ENCODE measurements at regions not wholly inside any gene's neighbourhood (a gene's known extent, or its start where the extent isn't known, plus 50 kb on each side); places are given as distances from the start of the nearest gene placed in this dataset.
"Not testable (repeated sequence)": the region's sequence is repeated elsewhere in the genome, so short reads cannot be mapped to it uniquely, and the experiment has no call there.

- in situ Hi-C loops (cut with MboI; ENCODE audit: low sequenced_read_pairs) = no loop called here
Measured at GRCh38 chr11:97487387-97487786, 1097.6 kb downstream of the JRKL start.

DNA sequence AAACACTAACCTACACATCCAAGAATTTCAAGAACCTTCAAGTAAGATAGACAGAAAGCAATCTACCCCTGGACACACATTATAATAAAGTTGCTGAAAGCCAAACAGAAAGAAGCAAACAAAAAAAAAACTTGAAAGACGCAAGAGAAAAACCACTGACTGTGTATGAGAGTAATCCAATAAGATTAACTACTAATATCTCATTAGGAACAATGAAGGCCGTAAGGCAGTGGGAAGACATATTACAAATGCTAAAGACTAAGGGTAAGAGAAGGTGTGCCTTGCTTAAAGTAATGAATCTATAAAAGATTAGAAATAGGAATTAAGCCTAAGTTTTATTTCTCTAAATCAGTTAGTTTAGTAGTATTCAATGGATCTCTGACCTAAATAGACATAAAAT is 1109.1 kb downstream of the JRKL start:
- in situ Hi-C loops (cut with MboI; ENCODE audit: low sequenced_read_pairs) = no loop called here

DNA sequence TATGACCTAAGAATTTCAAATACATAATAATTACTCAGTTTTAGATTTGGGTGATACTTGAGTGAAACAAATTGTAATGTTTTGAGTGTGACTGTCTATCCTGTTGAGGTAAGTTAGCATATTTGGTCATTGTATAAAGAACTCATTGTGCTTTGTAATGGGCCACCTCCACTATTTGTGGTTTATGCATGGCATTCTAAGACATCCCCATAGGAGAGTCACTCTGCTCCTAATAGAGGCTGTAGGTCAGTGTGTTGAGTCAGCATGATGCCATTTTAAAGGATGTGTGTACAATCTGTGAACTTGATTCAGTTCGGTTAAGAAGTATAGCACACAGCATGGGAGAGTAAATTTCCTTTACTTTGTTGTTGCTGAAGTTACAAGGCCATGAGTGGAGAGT is 1112.4 kb downstream of the JRKL start:
- in situ Hi-C loops (cut with MboI; ENCODE audit: low sequenced_read_pairs) = no loop called here

DNA sequence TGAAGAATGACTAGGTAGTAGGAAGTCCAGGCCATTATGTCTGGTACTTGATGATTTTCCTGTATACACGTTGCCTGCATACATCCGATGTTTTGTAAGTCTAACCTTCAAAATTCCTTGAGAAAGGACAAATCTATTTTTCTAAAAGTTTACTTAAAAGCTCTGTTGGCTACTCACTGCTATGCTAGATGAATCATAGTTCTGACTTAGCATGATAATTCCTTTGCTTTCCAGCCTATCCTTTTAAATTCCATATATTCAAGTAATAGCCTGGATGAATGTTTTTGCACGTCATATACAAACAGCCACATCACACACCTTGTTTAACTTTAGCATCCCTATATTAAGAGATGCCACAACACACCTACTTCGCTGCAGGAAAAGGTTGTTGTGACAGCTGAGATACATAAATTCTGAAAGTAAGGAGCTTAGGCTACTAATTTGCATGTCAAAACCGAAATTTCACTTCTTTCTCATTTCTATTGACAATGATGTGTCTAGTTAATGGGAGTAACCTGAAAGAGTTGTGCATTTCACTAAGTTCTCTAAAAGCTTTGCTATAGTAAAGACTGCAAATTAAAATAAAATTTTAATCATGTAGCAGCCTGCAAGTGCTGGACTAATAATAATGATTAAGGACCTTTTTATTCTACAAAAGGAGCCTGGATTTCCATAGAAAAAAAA is 1116.4 kb downstream of the JRKL start:
- in situ Hi-C loops (cut with MboI; ENCODE audit: low sequenced_read_pairs) = no loop called here

DNA sequence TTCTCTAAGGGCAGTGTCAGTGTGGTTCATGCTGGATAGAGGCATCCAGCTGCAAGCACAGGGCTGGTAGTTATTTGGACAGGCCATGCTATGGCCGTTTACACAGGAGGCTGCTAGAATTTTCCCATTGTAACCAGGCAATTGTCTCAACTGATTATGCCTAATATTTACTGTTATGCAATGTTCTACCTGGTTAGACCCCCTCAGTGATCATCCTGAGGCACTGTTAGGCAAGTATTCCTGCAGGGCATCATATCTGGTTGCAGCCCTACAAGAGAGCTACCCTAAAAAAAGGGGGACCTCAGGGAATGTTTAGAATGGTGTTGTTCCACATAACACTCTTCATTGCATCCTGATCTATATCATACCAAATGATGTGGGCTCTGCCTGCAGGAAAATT is 1124.6 kb downstream of the JRKL start:
- in situ Hi-C loops (cut with MboI; ENCODE audit: low sequenced_read_pairs) = no loop called here

DNA sequence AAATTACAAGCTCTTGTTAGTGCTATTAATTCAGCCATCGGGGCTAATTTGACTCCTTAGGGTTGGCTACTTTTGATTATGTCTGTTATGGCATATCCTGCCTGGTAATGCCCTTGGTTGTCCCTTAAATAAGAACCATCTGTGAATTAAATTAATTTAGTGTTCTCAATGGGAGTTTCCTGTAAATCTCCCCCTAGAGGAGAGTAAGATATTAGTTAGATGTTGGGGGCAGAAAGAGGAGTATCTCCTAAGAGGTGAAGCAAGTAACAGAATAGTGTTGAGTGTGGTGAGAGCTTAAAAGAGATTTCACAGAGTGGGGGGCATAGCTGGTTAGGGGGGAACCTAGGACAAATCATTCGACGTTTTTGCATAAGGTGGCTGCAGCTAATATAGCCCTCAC is 1126.9 kb downstream of the JRKL start:
- in situ Hi-C loops (cut with MboI; ENCODE audit: low sequenced_read_pairs) = no loop called here

DNA sequence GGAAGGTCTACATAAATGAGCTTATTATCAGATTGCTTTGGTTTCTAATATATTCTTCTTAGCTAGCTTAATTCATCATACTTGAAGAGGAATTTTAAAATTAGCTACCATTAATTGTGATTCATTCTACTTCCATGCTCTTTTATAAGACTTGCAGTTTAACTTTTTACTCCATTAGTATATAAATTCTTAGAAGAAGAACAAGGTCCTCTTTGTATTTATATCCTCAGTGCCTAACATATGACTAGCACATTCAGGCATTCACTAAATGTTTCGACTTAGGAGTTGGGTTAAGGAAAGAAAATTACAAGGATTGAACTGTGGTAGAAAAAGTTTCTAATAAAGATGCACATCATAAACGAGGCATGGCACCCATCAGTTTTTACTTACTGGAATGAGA is 1135.5 kb downstream of the JRKL start:
- in situ Hi-C loops (cut with MboI; ENCODE audit: low sequenced_read_pairs) = no loop called here

GRCh38 chr11:97537407-97538150 is 1147.8 kb downstream of the JRKL start:
- in situ Hi-C loops (cut with MboI; ENCODE audit: low sequenced_read_pairs) = no loop called here

- in situ Hi-C loops (cut with MboI; ENCODE audit: low sequenced_read_pairs) = no loop called here
Measured at GRCh38 chr11:97544431-97544830, 1154.6 kb downstream of the JRKL start.

DNA sequence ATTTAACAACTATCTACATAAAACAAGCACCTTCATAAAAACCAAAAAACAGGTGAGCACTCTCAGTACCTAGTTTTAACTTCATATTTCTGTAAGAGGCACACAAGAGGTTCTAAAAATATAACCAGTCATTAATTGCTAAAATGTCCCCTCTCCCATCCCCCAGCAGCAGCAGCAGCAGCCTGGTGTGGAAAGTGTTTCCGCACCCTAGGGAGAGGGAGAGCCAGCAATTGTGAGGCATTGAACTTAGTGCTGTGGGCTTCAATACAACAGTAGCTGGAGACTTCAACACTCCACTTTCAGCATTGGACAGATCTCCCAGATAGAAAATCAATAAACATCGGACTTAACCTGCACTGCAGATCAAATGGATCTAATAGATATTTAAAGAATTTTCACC is 1158.5 kb downstream of the JRKL start:
- in situ Hi-C loops (cut with MboI; ENCODE audit: low sequenced_read_pairs) = no loop called here

DNA sequence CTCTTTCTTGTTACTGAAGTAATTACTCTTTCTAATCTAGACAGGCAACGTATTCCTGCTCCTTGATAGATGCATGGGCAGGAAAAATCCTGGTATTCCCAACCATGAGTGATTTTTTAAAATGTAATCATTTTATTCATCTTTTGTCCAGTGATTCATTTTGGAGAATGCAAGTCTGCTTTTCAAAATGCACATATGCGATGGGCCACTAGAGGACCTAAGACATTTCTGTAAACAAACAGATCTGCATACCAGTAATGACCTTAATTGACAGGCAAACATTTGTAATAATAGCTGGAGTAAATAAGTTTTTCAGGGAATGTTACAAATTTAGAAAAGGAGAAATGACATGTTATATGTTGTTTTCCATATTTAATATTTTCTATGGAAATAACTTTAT is 1167.6 kb downstream of the JRKL start:
- in situ Hi-C loops (cut with MboI; ENCODE audit: low sequenced_read_pairs) = no loop called here

DNA sequence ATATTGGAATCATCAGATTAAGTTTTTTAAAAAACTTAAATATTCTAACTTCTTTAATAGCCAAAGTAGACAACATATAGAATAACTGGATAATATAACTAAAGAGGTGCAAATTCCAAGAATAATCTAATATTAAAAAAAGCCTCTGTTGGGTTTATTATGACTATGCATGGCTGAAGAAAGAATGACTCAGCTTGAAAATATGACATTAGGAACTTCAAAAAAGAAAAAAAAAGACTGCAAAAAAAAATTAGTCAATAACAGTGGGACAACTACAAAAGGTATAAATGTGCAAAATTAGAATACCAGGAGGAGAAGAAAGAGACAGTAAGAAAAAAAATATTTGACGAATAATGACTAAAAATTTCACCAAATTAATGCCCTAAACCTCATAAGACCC is 1178.0 kb downstream of the JRKL start:
- in situ Hi-C loops (cut with MboI; ENCODE audit: low sequenced_read_pairs) = no loop called here

DNA sequence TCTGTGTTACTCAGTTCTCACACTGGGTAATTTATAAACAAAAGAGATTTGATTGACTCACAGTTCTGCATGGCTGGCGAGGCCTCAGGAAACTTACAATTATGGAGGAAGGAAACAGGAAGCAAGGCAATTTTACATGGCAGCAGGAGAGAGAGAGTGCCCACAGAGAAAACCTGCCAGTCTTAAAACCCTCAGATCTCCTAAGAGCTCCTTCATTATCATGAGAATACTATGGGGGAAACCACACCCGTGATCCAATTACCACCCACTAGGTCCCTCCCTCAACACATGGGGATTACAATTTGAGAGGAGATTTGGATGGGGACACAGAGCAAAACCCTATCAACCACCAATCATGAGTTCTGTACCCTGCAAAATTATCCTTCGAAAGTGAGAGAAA is 1180.8 kb downstream of the JRKL start:
- in situ Hi-C loops (cut with MboI; ENCODE audit: low sequenced_read_pairs) = no loop called here

GRCh38 chr11:97573771-97574170 is 1184.0 kb downstream of the JRKL start:
- in situ Hi-C loops (cut with MboI; ENCODE audit: low sequenced_read_pairs) = not testable (repeated sequence)

DNA sequence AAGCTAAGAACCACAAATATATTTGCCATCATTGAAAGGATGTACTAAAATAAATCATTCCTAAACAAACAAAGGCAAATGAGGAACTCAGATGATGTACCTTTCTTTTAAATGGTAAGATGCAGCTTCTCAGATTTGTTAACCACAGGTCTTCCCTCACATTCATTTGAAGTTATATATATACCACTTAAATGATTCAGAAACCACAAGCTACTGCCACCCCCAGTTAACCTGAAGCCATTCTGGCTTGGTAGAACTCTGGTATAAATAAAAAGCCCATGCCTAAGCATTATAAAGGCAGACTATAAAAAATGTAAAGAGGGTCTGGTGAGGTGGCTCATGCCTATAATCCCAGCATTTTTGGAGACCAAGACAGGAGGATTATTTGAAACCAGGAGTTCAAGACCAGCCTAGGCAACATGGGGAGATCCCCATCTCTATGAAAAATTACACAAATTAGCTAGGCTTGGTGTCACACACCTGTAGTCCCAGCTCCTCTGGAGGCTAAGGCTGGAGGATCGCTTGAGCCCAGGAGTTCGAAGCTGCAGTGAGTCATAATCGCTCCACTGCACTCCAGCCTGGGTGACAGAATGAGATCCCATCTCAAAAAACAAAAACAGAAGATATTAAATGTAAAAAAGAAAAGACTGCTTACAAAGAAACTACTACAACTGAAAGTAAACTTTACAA is 1185.3 kb downstream of the JRKL start:
- in situ Hi-C loops (cut with MboI; ENCODE audit: low sequenced_read_pairs) = no loop called here

DNA sequence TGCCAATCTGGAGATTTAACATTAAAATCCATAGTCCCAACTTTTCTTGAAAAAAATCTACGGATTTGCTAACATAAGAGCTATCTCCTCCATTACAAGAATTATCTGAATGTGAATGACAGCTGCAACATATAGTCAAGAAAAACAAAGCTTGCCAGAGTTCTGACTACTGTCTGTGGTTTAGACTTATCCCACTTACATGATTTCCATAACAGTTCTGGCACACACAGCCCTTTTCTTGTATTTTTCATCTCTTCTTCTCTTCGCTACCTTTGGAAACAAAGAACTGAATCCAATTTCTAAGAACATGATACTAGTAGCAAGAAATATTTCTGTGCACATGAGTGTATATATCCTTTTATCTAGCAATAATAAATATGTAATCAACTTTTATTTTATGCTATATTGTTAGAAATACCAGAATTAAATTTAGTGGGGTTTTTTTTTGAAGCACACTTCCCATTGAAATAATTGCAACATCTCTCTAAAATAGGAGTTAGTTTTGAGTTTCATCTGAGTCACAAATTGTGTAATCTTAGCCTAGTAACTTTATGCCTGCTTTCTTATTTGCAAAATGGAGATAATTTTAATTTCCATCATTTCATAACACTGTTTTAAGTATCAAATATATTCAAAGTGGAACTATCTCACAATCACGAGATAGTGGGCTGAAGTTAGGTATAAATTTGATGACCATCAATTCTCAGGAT is 1217.6 kb downstream of the JRKL start:
- in situ Hi-C loops (cut with MboI; ENCODE audit: low sequenced_read_pairs) = no loop called here

DNA sequence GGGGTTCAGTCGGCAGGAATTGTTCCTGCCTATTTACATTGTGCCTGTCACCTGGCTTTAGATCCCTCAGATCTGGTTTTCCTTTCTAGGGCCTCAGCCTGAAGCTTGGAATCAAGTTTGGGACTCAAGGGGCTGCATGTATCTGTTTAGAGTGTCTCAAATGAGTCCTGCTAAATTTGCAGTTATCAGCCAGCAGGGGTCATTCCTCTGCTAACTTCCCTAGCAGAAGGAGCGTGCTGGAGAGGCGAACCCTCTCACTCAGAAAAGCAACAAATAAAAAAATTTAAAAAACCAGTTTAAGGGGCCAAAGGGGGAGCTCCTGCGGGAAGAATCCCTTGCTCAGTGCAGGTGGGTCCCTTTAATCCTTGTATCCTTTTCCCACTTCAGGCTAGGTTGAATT is 1220.2 kb downstream of the JRKL start:
- in situ Hi-C loops (cut with MboI; ENCODE audit: low sequenced_read_pairs) = no loop called here

DNA sequence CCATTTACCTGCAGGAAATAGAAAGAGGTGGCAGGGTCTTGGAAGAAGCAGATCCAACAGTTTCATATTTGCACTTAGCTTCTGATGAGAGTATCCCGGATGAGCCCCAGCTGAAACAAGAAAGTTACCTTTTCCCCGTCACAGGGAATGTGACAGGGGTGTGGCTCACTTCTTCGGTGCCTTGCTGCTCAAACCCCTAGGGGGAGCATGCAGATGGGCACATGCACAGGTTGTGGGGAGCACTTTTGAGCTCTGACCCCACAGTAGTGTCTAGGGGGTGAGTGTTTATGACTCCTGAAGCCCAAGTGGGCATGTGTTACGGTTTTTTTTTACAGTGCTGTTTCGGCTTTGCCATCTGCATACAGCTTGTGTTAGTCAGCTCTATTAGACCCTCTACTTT is 1221.0 kb downstream of the JRKL start:
- in situ Hi-C loops (cut with MboI; ENCODE audit: low sequenced_read_pairs) = no loop called here

GRCh38 chr11:97611345-97611744 is 1221.5 kb downstream of the JRKL start:
- in situ Hi-C loops (cut with MboI; ENCODE audit: low sequenced_read_pairs) = no loop called here

GRCh38 chr11:97614606-97615005 is 1224.8 kb downstream of the JRKL start:
- in situ Hi-C loops (cut with MboI; ENCODE audit: low sequenced_read_pairs) = no loop called here

DNA sequence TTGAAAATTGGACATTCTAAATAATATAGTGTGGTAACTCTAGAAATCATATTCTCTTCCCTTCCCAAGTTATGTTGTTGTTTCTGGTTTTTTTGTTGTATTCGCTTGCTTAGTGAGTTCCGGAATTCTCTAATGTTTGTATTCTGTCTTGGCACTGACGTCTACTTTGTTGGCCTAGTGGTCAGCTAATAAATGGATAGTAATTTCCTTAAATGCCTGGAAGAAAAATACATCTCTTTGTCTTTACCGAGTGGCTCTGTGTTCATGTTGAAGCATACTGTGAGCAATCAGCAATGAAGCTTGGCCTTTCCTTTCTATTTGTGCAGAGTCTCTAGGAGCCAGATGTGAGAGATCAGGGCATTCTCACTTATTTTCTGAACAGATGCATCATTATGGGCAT is 1225.7 kb downstream of the JRKL start:
- in situ Hi-C loops (cut with MboI; ENCODE audit: low sequenced_read_pairs) = no loop called here

DNA sequence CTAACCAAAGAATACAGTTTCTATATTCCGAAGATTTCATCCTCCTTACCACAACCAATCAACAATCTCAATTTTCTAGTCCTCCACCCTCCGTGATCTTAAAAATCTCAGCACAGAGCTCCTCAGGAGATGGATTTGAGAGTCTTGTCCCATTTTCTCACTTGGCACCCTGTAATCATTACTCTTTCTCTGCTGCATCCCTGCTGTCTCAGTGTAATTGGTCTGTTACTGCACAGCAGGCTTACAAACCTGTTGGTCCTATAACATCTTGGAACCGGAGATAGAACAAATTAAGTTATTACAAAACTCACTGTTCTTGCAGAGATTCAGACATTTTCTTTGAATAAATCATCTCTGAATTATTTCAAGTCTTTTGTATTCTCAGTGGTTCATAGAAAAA is 1227.2 kb downstream of the JRKL start:
- in situ Hi-C loops (cut with MboI; ENCODE audit: low sequenced_read_pairs) = no loop called here

All from HL-60/S4 treated with phorbol 12-myristate 13-acetate at 8.2 ng/mL for 4 days and 3 days (cell line).